ENCODE measurements at regions not wholly inside any gene's neighbourhood (a gene's known extent, or its start where the extent isn't known, plus 50 kb on each side); places are given as distances from the start of the nearest gene placed in this dataset.

DNA sequence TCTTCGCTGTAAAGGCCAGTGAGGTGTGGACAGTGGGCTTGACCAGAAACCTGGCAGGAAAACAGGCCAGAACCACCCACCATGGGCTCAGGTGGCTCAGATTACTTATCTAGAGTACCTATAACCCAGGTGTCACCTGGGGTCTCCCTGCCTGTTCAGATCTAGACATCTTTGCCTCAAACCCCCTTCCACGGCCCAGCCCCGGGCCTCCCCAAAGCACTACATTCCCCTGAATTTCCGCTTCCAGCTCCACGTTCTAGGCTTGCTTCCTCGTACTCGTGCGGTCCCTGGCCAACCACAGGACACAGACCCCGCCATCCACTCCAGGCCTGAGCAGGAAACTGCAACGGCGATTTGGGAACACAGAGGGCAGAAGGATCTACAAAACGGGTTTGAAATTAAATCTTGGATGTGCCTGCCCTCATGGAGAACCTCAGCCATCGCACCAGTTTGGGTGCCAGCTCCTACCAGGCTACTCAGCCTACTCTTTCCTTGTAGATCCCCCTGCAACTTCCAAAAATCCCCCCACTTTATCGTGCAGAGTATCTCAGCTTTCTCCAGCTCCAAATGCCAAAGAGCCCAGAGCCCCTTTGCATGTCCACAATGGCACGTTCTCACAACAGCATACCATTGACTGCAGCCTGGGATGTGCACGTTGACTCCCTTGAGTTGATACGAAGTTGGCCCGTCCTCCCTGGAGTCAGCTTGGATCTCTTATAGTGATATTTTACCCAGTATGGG, 62.7 kb upstream of the CACUL1 start:
- DNase-seq (ENCODE audit: low read depth), result no peak
- TF ChIP-seq, protein P1, sequence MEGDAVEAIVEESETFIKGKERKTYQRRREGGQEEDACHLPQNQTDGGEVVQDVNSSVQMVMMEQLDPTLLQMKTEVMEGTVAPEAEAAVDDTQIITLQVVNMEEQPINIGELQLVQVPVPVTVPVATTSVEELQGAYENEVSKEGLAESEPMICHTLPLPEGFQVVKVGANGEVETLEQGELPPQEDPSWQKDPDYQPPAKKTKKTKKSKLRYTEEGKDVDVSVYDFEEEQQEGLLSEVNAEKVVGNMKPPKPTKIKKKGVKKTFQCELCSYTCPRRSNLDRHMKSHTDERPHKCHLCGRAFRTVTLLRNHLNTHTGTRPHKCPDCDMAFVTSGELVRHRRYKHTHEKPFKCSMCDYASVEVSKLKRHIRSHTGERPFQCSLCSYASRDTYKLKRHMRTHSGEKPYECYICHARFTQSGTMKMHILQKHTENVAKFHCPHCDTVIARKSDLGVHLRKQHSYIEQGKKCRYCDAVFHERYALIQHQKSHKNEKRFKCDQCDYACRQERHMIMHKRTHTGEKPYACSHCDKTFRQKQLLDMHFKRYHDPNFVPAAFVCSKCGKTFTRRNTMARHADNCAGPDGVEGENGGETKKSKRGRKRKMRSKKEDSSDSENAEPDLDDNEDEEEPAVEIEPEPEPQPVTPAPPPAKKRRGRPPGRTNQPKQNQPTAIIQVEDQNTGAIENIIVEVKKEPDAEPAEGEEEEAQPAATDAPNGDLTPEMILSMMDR (IDR thresholded peaks at IDR 0.05; ENCODE audit: insufficient read depth, low read depth, low read length), result no peak
- CTCF ChIA-PET, result interaction anchor here (1.2 kb wide), 1 partner anchor 13 kb away, joined by 5 read pairs; no protein-coding TSS in a partner anchor

DNA sequence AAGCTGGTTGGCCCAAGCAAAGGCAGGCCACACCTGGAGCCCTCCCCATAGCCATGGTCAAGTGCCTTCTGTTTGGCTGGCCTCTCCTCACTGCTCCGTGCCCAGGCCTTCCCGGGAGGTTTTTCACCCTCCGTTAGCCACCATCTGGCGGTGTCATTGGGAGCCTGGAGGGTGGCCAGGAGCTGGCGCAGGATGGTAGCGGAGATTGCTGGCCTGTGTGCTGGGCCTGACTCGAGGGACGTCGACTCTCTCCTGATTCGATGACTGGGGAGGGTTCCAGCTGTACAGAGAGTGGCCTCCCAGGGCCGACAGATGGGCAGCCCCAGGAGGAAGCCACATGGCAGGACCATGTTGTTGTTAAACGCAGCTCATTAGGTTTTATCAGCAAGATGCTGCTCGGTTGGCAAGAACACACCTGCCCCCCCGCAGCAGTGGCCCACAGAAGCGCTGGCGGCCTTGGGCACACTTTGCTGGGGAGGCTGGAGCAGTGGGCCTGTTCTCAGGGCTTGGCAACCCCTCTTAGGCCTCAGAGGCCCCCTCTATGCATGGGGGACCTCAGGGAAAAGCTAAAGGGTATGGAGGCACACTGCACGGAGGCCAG, 64.0 kb upstream of the CACUL1 start:
- H3K4me3 ChIP-seq (ENCODE audit: low read depth, low read length), result no peak overlapping the region
- TF ChIP-seq, protein P1 (IDR thresholded peaks at IDR 0.05; ENCODE audit: insufficient read depth, low read depth, low read length), result no peak
- no peaks in the 10 kb centered on the region for H3K27me3 ChIP-seq (ENCODE audit: control insufficient read depth, insufficient read depth, low read length)
- CTCF ChIA-PET, result interaction anchor here (1.2 kb wide), 1 partner anchor 12 kb away, joined by 5 read pairs; no protein-coding TSS in a partner anchor
- POLR2A ChIA-PET, result no interaction called here
- H3K36me3 ChIP-seq (ENCODE audit: control insufficient read depth, insufficient read depth, low read length), result no peaks in the 10 kb centered on the region
- DNase-seq (ENCODE audit: low read depth), result no peak

More for the DNA sequence above, 62.7 kb upstream of the CACUL1 start:
- Histone ChIP-seq H3K36me3 (ENCODE audit: control insufficient read depth, insufficient read depth, low read length) (no peaks in the 10 kb centered on the region), H3K4me3 (ENCODE audit: low read depth, low read length) (no peak overlapping the region), H3K27me3 (ENCODE audit: control insufficient read depth, insufficient read depth, low read length) (no peaks in the 10 kb centered on the region)
- POLR2A ChIA-PET, result no interaction called here

DNA sequence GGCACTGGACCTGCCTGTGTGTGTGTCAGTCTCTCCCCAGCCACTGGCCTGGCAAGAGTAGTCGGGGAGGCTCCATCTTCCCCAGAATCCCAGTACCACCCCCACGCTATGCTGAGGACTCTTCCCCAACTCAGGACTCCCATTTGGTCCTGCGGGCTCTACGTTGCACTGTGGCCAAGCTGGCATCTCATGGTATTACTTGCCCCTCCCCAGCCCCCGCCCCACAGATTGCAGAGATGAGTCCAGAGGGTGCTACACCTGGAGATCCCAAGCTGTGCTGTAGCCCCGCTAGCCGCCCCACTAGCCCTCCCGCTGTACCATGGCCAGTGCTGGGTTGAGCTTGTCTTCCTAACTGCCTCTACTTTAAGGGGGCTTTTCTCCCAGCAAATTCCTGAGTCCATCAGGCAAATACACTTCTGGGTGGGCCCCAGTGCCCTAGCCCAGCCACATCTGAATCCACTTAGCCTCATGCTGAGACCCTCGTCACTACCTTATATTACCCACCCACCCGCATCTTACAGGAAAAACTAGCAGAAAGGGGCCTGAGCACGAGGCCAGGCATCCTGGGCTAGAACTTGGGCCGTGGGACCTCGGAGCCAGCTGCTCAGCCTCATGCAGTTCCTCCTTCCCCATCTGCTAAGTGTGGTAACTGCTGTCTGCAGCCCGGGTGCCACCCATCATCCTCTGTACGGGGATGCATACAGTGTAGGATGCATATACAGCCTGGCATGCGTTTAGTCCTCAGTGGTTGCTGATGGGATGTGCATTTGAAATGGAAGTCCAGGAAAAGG, 65.8 kb upstream of the CACUL1 start:
- POLR2A ChIA-PET, result no interaction called here
- Histone ChIP-seq H3K27me3 (ENCODE audit: control insufficient read depth, insufficient read depth, low read length) (no peaks in the 10 kb centered on the region), H3K36me3 (ENCODE audit: control insufficient read depth, insufficient read depth, low read length) (no peaks in the 10 kb centered on the region), H3K4me3 (ENCODE audit: low read depth, low read length) (no peak overlapping the region)
- CTCF ChIA-PET, result interaction anchor here (0.6 kb wide), 1 partner anchor 896 kb away, joined by 3 read pairs; no protein-coding TSS in a partner anchor
- no peak for DNase-seq (ENCODE audit: low read depth)
- TF ChIP-seq, protein P1 (IDR thresholded peaks at IDR 0.05; ENCODE audit: insufficient read depth, low read depth, low read length), result no peak

DNA sequence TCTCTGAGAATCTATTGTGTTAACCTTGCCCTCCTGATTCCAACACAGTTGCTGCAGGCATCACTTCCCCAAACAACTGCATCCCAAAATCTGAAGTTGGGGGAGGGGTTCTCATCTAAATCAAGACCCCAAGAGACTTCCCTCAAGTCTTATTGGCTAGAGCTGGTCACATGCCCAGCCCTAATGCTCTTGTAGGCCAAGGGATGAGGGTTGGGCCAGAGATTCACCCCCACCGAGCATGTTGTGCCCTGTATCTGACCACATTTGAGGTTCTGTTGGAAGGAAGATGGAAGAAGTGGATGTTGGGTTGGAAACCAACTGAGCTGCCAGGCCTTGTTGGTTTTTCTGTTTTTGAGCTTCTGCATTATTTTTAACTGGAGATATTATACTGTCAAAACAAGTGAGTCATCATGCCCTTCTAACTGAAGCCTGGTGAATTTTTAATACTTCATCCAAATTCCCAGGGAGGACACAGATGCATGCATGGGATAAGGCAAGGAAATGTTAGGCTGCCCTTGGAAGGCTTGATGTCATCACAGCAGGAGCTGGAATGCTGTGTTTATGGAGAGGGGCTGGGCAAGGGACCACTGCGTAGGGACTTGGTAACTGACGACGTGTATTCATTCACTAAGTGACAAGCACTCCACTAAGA, 68.6 kb upstream of the CACUL1 start:
- H3K4me3 ChIP-seq (ENCODE audit: low read depth, low read length), result no peak overlapping the region
- H3K27me3 ChIP-seq (ENCODE audit: control insufficient read depth, insufficient read depth, low read length), result no peaks in the 10 kb centered on the region
- CTCF ChIA-PET, result no interaction called here
- POLR2A ChIA-PET, result no interaction called here
- no peak for DNase-seq (ENCODE audit: low read depth)
- no peaks in the 10 kb centered on the region for H3K36me3 ChIP-seq (ENCODE audit: control insufficient read depth, insufficient read depth, low read length)
- TF ChIP-seq, protein P1 (IDR thresholded peaks at IDR 0.05; ENCODE audit: insufficient read depth, low read depth, low read length), result no peak

All from BJ (cell line).